B cell (primary cell): ENCODE measurements at regions not wholly inside any gene's neighbourhood (a gene's known extent, or its start where the extent isn't known, plus 50 kb on each side); places are given as distances from the start of the nearest gene placed in this dataset.

ENCODE experiments used
- ATAC-seq: fragments of 200-7000 bp; cut with Tn5 transposase; one replicate; pipeline ENCODE4 v1.10.0; 2021; ENCODE audit warnings: low read depth, mild to moderate bottlenecking, moderate number of reproducible peaks, moderate library complexity
- CTCF ChIA-PET: fragments of 350-600 bp; sonication (Branson Sonifier 250); formaldehyde crosslinking; loops from one replicate; lab custom pipeline; 2021; ENCODE audit warnings: antibody characterized with exemption, inconsistent platforms; lab: Charles Lee
- POLR2A ChIA-PET: fragments of 350-600 bp; sonication (Branson Sonifier 250); formaldehyde crosslinking; loops from one replicate; lab custom pipeline; 2021; ENCODE audit warnings: antibody characterized with exemption; lab: Charles Lee
- DNase-seq: peaks from one replicate; pipeline ENCODE4 v3.0.0; 2013
- H2AFZ ChIP-seq: 2 replicates; pipeline ENCODE4 v1.6.1; 2012; ENCODE audit warnings: mild to moderate bottlenecking, low read depth, low read length; ENCODE audit not compliant: insufficient read depth, poor library complexity, severe bottlenecking
- H3K27ac ChIP-seq, 2 donors: 1 replicate in 1 of 2; 2 replicates in 1 of 2; pipeline ENCODE4 v1.5.1; 2012 to 2013; ENCODE audit warnings: low read length in 2 of 2, mild to moderate bottlenecking in 2 of 2, moderate library complexity in 1 of 2
- H3K27me3 ChIP-seq, 4 experiments: fragments of 200-600 bp in 1 of 4; sonication (generic) in 1 of 4; replicated peaks in 1 of 4; 1 replicate in 2 of 4; 2 replicates in 2 of 4; pipeline versions ENCODE4 v1.6.1 to v1.7.0; 2013 to 2016; ENCODE audit warnings: low read length in 3 of 4, mild to moderate bottlenecking in 2 of 4, mixed read lengths in 1 of 4, moderate library complexity in 1 of 4; ENCODE audit not compliant: insufficient read depth in 4 of 4, control insufficient read depth in 3 of 4; ENCODE audit errors: control extremely low read depth in 1 of 4
- H3K36me3 ChIP-seq, 2 experiments: replicated peaks in 1 of 2; 1 replicate in 1 of 2; 2 replicates in 1 of 2; pipeline versions ENCODE4 v1.6.1 to v1.7.1; 2013; ENCODE audit warnings: low read length in 1 of 2; ENCODE audit not compliant: insufficient read depth in 2 of 2, control insufficient read depth in 1 of 2; ENCODE audit errors: control extremely low read depth in 1 of 2, extremely low read depth in 1 of 2
- H3K4me1 ChIP-seq, 2 donors: fragments of 200-600 bp in 1 of 2; sonication (generic) in 1 of 2; 1 replicate in 1 of 2; 2 replicates in 1 of 2; pipeline versions ENCODE4 v1.5.1 to v1.6.1; 2013 to 2017; ENCODE audit warnings: low read length in 2 of 2; ENCODE audit not compliant: control insufficient read depth in 2 of 2, insufficient read depth in 2 of 2
- H3K4me2 ChIP-seq: replicated peaks from 2 replicates; pipeline ENCODE3; 2012; ENCODE audit warnings: mild to moderate bottlenecking, low read depth, low read length; ENCODE audit not compliant: poor library complexity, severe bottlenecking
- H3K4me3 ChIP-seq, 5 experiments: fragments of 200-600 bp in 1 of 5; sonication (generic) in 1 of 5; 1 replicate in 3 of 5; 2 replicates in 2 of 5; pipeline versions ENCODE4 v1.5.1 to v1.7.0; 2011 to 2016; ENCODE audit warnings: low read length in 4 of 5, mild to moderate bottlenecking in 4 of 5, low read depth in 2 of 5, control low read depth in 1 of 5, moderate library complexity in 1 of 5; ENCODE audit not compliant: insufficient read depth in 1 of 5; ENCODE audit errors: control extremely low read depth in 1 of 5, extremely low read depth in 1 of 5
- H3K79me2 ChIP-seq: fragments of 200-600 bp; sonication (generic); one replicate; pipeline ENCODE4 v1.6.0; 2016; ENCODE audit warnings: low read length; ENCODE audit not compliant: control insufficient read depth, insufficient read depth
- H3K9ac ChIP-seq: fragments of 200-600 bp; sonication (generic); 2 replicates; pipeline ENCODE4 v1.6.1; 2017; ENCODE audit warnings: mild to moderate bottlenecking, low read length, moderate library complexity
- H3K9me3 ChIP-seq, 3 donors: one replicate each; pipeline versions ENCODE4 v1.6.1 to v1.7.1; 2013; ENCODE audit warnings: low read length in 2 of 3; ENCODE audit not compliant: control insufficient read depth in 2 of 3, insufficient read depth in 1 of 3; ENCODE audit errors: control extremely low read depth in 1 of 3
- H4K20me1 ChIP-seq: 2 replicates; pipeline ENCODE4 v1.6.0; 2012; ENCODE audit warnings: mild to moderate bottlenecking, low read length; ENCODE audit not compliant: insufficient read depth, control insufficient read depth, poor library complexity, severe bottlenecking
- H3K27ac Mint-ChIP-seq: one replicate; pipeline ENCODE4 v1.8.0; 2021; ENCODE audit warnings: mixed read lengths
- H3K27me3 Mint-ChIP-seq: one replicate; pipeline ENCODE4 v1.8.0; 2021; ENCODE audit warnings: mixed read lengths
- H3K4me1 Mint-ChIP-seq: one replicate; pipeline ENCODE4 v1.8.0; 2021; ENCODE audit warnings: mixed read lengths
- H3K4me3 Mint-ChIP-seq: one replicate; pipeline ENCODE4 v1.8.0; 2021; ENCODE audit warnings: mixed read lengths
- H3K9me3 Mint-ChIP-seq: one replicate; pipeline ENCODE4 v1.8.0; 2022; ENCODE audit warnings: mixed read lengths; ENCODE audit not compliant: insufficient read depth
- CTCF ChIP-seq: fragments of 200-600 bp; IDR thresholded peaks from one replicate; pipeline ENCODE4 v1.8.0; 2022; ENCODE audit warnings: antibody characterized with exemption, mild to moderate bottlenecking
- EZH2 ChIP-seq: IDR thresholded peaks from 2 replicates; pipeline ENCODE4 v1.6.1; 2012; ENCODE audit warnings: borderline replicate concordance, low read depth, mild to moderate bottlenecking, moderate library complexity, low read length; ENCODE audit not compliant: insufficient read depth, poor library complexity, severe bottlenecking
- whole genome bisulfite sequencing: methylation state at CpG from one replicate; pipeline ENCODE4 v1.1.5; 2013; ENCODE audit warnings: missing lambda C conversion rate; ENCODE audit not compliant: insufficient coverage; 5-methylcytosine and 5-hydroxymethylcytosine counted together
- intact Hi-C: fragments of 100-400 bp; cut with micrococcal nuclease; formaldehyde crosslinking; loops from one replicate; pipeline ENCODE4 v1.10.0; 2022

- Mint-ChIP-seq H3K27ac (no peak overlapping the region), H3K9me3 (no peaks in the 10 kb centered on the region), H3K4me1 (no peaks in the 10 kb centered on the region), H3K27me3 (no peaks in the 10 kb centered on the region), H3K4me3 (no peak overlapping the region)
- H3K36me3 ChIP-seq, result no peaks in the 10 kb centered on the region
- DNase-seq (no peak), ATAC-seq (no peak)
- intact Hi-C loops, result no loop called here
- no peaks in the 10 kb centered on the region for H3K4me1 ChIP-seq
- no peaks in the 10 kb centered on the region for H3K27me3 ChIP-seq
- no peak overlapping the region for H2AFZ ChIP-seq
- ChIA-PET CTCF (no interaction called here), POLR2A (no interaction called here)
- 0% methylated on average over 1 of the region's 1 CpG for WGBS
- TF ChIP-seq CTCF, result no peak
- no peak for TF ChIP-seq EZH2
- H3K9me3 ChIP-seq, result peaks cover 0 to 2% (median 0%) of the 10 kb centered on the region in 3 donors
- no peak overlapping the region for H3K9ac ChIP-seq
- no peak overlapping the region for H3K4me2 ChIP-seq
- no peaks in the 10 kb centered on the region for H4K20me1 ChIP-seq
- H3K27ac ChIP-seq, result no peak overlapping the region
- no peaks in the 10 kb centered on the region for H3K79me2 ChIP-seq
- no peak overlapping the region for H3K4me3 ChIP-seq
Measured at GRCh38 chr3:116552246-116552645, 107.0 kb upstream of the LSAMP start.

GRCh38 chr3:116553355-116553754 is 108.1 kb upstream of the LSAMP start:
- no peak for ATAC-seq
- Histone ChIP-seq H3K4me1 (no peaks in the 10 kb centered on the region), H4K20me1 (no peaks in the 10 kb centered on the region), H3K9ac (no peak overlapping the region), H3K27me3 (no peaks in the 10 kb centered on the region), H2AFZ (no peak overlapping the region), H3K4me3 (no peak overlapping the region), H3K9me3 (peaks cover 0 to 2% (median 0%) of the 10 kb centered on the region in 3 donors), H3K79me2 (no peaks in the 10 kb centered on the region), H3K27ac (no peak overlapping the region), H3K36me3 (no peaks in the 10 kb centered on the region), H3K4me2 (no peak overlapping the region)
- TF ChIP-seq CTCF (no peak), EZH2 (no peak)
- H3K27ac Mint-ChIP-seq, result no peak overlapping the region
- no peaks in the 10 kb centered on the region for H3K9me3 Mint-ChIP-seq
- no peak for DNase-seq
- ChIA-PET CTCF (no interaction called here), POLR2A (no interaction called here)
- H3K4me1 Mint-ChIP-seq, result no peaks in the 10 kb centered on the region
- H3K4me3 Mint-ChIP-seq, result no peak overlapping the region
- WGBS, result no CpG with 5 or more reads among the region's 2 CpGs
- intact Hi-C loops, result no loop called here
- no peaks in the 10 kb centered on the region for H3K27me3 Mint-ChIP-seq
